ENCODE measurements at regions not wholly inside any gene's neighbourhood (a gene's known extent, or its start where the extent isn't known, plus 50 kb on each side); places are given as distances from the start of the nearest gene placed in this dataset.

DNA sequence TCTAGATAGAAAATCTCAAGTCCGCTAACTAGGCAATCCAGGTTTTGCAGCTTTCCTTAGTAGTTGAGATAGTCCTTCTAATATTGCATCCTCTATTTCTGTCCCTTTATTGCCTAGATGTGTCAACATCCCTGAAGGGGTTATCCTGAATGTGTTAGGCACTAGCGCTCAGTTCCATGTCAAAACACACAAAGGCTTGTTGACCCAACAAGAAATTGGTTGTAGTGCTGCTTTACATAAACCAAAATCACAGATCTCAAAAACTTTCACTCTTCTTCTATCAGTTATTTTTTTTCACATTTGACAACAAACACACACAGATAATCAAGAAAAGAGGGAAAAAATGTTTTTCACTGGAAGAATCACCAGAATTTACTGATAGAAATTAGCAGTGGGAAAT, 51.4 kb upstream of the SOX2 start:
- WGBS, 2 donors = 67 to 73% methylated on average over 2 of the region's 2 CpGs
- no peak for ATAC-seq
- TF ChIP-seq POLR2A (IDR thresholded peaks at IDR 0.05) = no peak
- no peak for TF ChIP-seq CTCF (IDR thresholded peaks at IDR 0.05)
- Histone ChIP-seq H3K4me3 (no peak overlapping the region), H3K27ac (no peak overlapping the region), H3K4me1 (no peaks in the 10 kb centered on the region), H3K9me3 (no peaks in the 10 kb centered on the region), H3K27me3 (no peaks in the 10 kb centered on the region), H3K36me3 (replicated peaks in 1 of 2; ENCODE audit: insufficient read depth in 1 of 2, low read depth in 2 of 2) (no peaks in the 10 kb centered on the region)
- intact Hi-C loops (cut with DNase I) = no loop called here
- DNase-seq = no peak

- Histone ChIP-seq H3K4me1 (no peaks in the 10 kb centered on the region), H3K27me3 (no peaks in the 10 kb centered on the region), H3K9me3 (no peaks in the 10 kb centered on the region), H3K36me3 (replicated peaks in 1 of 2; ENCODE audit: insufficient read depth in 1 of 2, low read depth in 2 of 2) (no peaks in the 10 kb centered on the region), H3K4me3 (no peak overlapping the region), H3K27ac (no peak overlapping the region)
- no peak for ATAC-seq
- 87 to 94% methylated on average over 1 of the region's 1 CpG for WGBS, 2 donors
- intact Hi-C loops (cut with DNase I) = no loop called here
- DNase-seq = no peak
- TF ChIP-seq CTCF (IDR thresholded peaks at IDR 0.05) (no peak), POLR2A (IDR thresholded peaks at IDR 0.05) (no peak)
Observed at GRCh38 chr3:181637456-181637855, 74.3 kb upstream of the SOX2 start.

GRCh38 chr3:181637056-181637455, 74.7 kb upstream of the SOX2 start:
- H3K4me3 ChIP-seq = no peak overlapping the region
- DNase-seq = no peak
- no peaks in the 10 kb centered on the region for H3K4me1 ChIP-seq
- H3K36me3 ChIP-seq (replicated peaks in 1 of 2; ENCODE audit: insufficient read depth in 1 of 2, low read depth in 2 of 2) = no peaks in the 10 kb centered on the region
- 58 to 90% methylated on average over 2 to 4 of the region's 4 CpGs for WGBS, 2 donors
- H3K27ac ChIP-seq = no peak overlapping the region
- no peak for ATAC-seq
- no peaks in the 10 kb centered on the region for H3K9me3 ChIP-seq
- no peaks in the 10 kb centered on the region for H3K27me3 ChIP-seq
- intact Hi-C loops (cut with DNase I) = no loop called here
- no peak for TF ChIP-seq CTCF (IDR thresholded peaks at IDR 0.05)
- no peak for TF ChIP-seq POLR2A (IDR thresholded peaks at IDR 0.05)

- no peak for ATAC-seq
- Histone ChIP-seq H3K4me1 (no peaks in the 10 kb centered on the region), H3K4me3 (no peak overlapping the region), H3K27me3 (no peaks in the 10 kb centered on the region), H3K36me3 (replicated peaks in 1 of 2; ENCODE audit: insufficient read depth in 1 of 2, low read depth in 2 of 2) (no peaks in the 10 kb centered on the region), H3K9me3 (no peaks in the 10 kb centered on the region), H3K27ac (no peak overlapping the region)
- WGBS, 2 donors = 52 to 56% methylated on average over 4 of the region's 4 CpGs
- intact Hi-C loops (cut with DNase I) = no loop called here
- TF ChIP-seq POLR2A (IDR thresholded peaks at IDR 0.05) = no peak
- no peak for TF ChIP-seq CTCF (IDR thresholded peaks at IDR 0.05)
- DNase-seq = no peak
Observed at GRCh38 chr3:181635141-181635540, 76.6 kb upstream of the SOX2 start.

DNA sequence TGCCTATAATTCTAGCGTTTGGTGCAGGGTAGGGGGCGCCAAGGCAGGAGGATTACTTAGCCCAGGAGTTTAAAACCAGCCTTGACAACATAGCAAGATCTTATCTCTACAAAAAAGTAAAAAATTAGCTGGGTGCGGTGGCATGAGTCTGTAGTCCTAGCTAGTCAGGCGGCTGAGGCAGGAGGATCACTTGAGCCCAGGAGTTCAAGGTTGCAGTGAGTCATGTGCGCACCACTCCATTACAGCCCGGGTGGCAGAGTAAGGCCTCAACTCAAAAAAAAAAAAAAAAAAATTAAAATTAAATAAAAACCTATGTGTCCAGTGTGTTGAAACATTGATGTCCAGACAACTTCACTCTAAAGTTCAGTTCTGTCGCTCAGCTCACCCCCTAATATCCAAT, 78.2 kb upstream of the SOX2 start:
- ATAC-seq (no peak), DNase-seq (no peak)
- no peaks in the 10 kb centered on the region for H3K9me3 ChIP-seq
- H3K36me3 ChIP-seq (replicated peaks in 1 of 2; ENCODE audit: insufficient read depth in 1 of 2, low read depth in 2 of 2) = no peaks in the 10 kb centered on the region
- no peaks in the 10 kb centered on the region for H3K4me1 ChIP-seq
- H3K27me3 ChIP-seq = no peaks in the 10 kb centered on the region
- H3K27ac ChIP-seq = no peak overlapping the region
- WGBS, 2 donors = 76 to 82% methylated on average over 7 of the region's 7 CpGs
- no peak overlapping the region for H3K4me3 ChIP-seq
- TF ChIP-seq CTCF (IDR thresholded peaks at IDR 0.05) = no peak
- TF ChIP-seq POLR2A (IDR thresholded peaks at IDR 0.05) = no peak
- intact Hi-C loops (cut with DNase I) = no loop called here

Measured in body of pancreas (tissue), 4 donors.